LNCaP clone FGC (cell line): ENCODE measurements at regions not wholly inside any gene's neighbourhood (a gene's known extent, or its start where the extent isn't known, plus 50 kb on each side); places are given as distances from the start of the nearest gene placed in this dataset.

Source experiments
- DNase-seq: peaks from one replicate; pipeline ENCODE4 v3.0.0-alpha.2; 2011; ENCODE audit warnings: low read depth
- H3K4me3 ChIP-seq: 2 replicates; pipeline ENCODE4 v1.5.1; 2011; ENCODE audit warnings: mild to moderate bottlenecking, low read depth, low read length, control low read depth
- CTCF ChIP-seq: IDR thresholded peaks from 2 replicates; pipeline ENCODE4 v1.5.1; 2012; ENCODE audit warnings: mild to moderate bottlenecking; ENCODE audit not compliant: control insufficient read depth, insufficient read depth; ENCODE audit errors: extremely low read depth

GRCh38 chr7:33706771-33707200 is 198.6 kb upstream of the BMPER start:
- no peak overlapping the region for H3K4me3 ChIP-seq
- DNase-seq: no peak
- TF ChIP-seq CTCF: no peak

DNA sequence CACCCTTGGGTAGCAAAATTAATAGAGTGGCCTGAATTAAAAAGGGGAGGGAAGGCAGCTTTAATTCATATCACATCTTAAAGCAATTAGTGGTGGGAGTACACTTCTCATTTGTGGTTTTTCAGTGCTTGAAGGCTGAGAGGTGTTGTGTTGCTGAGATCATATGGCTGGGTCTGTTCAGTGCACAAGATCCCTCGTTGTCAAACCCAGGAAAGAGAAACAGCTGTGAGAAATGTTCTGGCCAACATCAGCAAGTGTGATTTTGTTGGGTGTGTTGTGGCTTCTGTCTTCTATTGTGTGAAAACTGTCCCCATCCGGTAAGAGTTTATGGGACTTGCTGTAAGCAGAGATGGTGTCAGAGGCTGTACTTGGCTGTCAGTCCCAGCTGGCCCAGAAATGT is 197.9 kb upstream of the BMPER start:
- TF ChIP-seq CTCF: no peak

DNA sequence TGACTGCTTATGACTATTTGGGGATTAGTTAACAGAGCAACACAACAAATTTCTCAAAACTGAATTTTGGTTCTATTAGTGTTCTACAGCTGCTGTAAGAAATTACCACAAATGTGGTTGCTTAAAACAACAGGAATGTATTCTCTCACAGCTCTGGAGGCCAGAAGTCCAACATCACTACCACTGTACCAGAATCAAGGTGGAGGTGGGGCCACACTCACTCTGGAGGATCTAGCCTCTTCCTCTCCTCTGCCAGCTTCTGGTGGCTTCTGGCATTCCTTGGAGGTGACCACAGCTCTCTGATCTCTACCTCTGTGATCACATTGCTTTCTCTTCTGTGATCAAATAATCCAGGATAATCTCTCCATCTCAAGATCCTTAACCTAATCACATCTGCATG is 194.7 kb upstream of the BMPER start:
- TF ChIP-seq CTCF: no peak
- H3K4me3 ChIP-seq: no peak overlapping the region
- no peak for DNase-seq

More for the DNA sequence above, 197.9 kb upstream of the BMPER start:
- no peak for DNase-seq
- H3K4me3 ChIP-seq: no peak overlapping the region

GRCh38 chr7:33711231-33712019 is 193.9 kb upstream of the BMPER start:
- no peak overlapping the region for H3K4me3 ChIP-seq
- no peak for TF ChIP-seq CTCF
- DNase-seq: no peak

- no peak for TF ChIP-seq CTCF
- H3K4me3 ChIP-seq: no peak overlapping the region
- no peak for DNase-seq
Measured at GRCh38 chr7:33712020-33712414, 193.3 kb upstream of the BMPER start.

DNA sequence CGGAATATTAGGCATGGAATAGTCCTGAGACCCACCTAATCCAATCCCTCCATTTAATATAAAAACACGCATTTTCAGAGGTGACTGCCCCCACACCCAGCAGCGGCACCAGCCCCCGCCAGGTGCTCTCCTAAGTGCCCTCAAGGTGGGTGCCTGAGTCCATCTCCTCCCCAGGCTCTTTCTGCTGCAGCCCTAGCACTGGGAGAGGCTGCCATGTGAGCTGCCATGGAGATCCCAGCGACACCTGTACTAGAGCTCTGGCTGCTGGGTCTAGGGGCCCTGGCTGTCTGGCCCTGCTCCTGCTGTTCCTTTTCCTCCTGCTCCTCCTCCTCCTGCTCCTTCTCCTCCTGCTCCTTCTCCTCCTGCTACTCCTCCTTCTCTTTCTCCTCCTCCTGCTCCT is 191.1 kb upstream of the BMPER start:
- no peak for TF ChIP-seq CTCF
- no peak for DNase-seq
- no peak overlapping the region for H3K4me3 ChIP-seq
